BJ (cell line): ENCODE measurements at regions not wholly inside any gene's neighbourhood (a gene's known extent, or its start where the extent isn't known, plus 50 kb on each side); places are given as distances from the start of the nearest gene placed in this dataset.

ENCODE experiments used
- CTCF ChIA-PET: fragments of 350-600 bp; formaldehyde crosslinking; extraction: SDS; loops from one replicate; lab custom pipeline; 2021; ENCODE audit warnings: antibody characterized with exemption, inconsistent platforms; lab: Yijun Ruan, JAX
- POLR2A ChIA-PET: fragments of 300-600 bp; sonication (Branson Sonifier 250); formaldehyde crosslinking; extraction: SDS; loops from one replicate; lab custom pipeline; 2021; ENCODE audit warnings: antibody characterized with exemption; lab: Charles Lee
- DNase-seq: peaks from one replicate; pipeline ENCODE4 v3.0.0-alpha.2; 2011; ENCODE audit warnings: low read depth
- H3K27me3 ChIP-seq: 2 replicates; pipeline ENCODE4 v1.6.0; 2011; ENCODE audit warnings: low read length; ENCODE audit not compliant: control insufficient read depth, insufficient read depth
- H3K36me3 ChIP-seq: 2 replicates; pipeline ENCODE4 v1.5.1; 2011; ENCODE audit warnings: low read length; ENCODE audit not compliant: control insufficient read depth, insufficient read depth
- H3K4me3 ChIP-seq: 2 replicates; pipeline ENCODE4 v1.5.1; 2011; ENCODE audit warnings: low read depth, mild to moderate bottlenecking, control low read depth, low read length
- TF ChIP-seq, protein P1 (sequence below): IDR thresholded peaks from 2 replicates; pipeline ENCODE4 v1.5.1; 2011; ENCODE audit warnings: low read depth, mild to moderate bottlenecking, control low read depth, inconsistent platforms, low read length, moderate library complexity; ENCODE audit not compliant: insufficient read depth

DNA sequence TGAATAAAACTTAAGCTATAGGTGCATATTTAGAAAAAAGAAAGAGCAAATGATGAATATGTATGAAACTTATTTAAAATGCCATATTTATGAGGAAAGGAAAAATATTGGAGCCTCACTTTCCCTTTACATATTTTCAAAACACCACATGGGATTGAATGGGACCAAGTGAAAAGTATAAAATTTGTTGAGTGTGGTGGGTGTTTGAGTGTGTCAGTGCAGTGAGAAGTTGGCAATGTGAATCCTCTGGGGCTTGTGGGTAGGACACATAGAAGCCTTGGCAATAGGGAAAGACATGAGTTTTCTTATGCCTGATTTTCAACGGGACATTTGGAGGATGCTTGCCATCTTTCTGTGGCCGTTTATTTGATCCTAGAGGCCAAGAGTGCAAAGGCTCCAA lies 502.2 kb upstream of the CELF4 start:
- Histone ChIP-seq H3K27me3 (no peaks in the 10 kb centered on the region), H3K4me3 (no peak overlapping the region), H3K36me3 (no peaks in the 10 kb centered on the region)
- no peak for DNase-seq
- CTCF ChIA-PET, result no interaction called here
- POLR2A ChIA-PET, result no interaction called here
- TF ChIP-seq, protein P1, sequence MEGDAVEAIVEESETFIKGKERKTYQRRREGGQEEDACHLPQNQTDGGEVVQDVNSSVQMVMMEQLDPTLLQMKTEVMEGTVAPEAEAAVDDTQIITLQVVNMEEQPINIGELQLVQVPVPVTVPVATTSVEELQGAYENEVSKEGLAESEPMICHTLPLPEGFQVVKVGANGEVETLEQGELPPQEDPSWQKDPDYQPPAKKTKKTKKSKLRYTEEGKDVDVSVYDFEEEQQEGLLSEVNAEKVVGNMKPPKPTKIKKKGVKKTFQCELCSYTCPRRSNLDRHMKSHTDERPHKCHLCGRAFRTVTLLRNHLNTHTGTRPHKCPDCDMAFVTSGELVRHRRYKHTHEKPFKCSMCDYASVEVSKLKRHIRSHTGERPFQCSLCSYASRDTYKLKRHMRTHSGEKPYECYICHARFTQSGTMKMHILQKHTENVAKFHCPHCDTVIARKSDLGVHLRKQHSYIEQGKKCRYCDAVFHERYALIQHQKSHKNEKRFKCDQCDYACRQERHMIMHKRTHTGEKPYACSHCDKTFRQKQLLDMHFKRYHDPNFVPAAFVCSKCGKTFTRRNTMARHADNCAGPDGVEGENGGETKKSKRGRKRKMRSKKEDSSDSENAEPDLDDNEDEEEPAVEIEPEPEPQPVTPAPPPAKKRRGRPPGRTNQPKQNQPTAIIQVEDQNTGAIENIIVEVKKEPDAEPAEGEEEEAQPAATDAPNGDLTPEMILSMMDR, result no peak

DNA sequence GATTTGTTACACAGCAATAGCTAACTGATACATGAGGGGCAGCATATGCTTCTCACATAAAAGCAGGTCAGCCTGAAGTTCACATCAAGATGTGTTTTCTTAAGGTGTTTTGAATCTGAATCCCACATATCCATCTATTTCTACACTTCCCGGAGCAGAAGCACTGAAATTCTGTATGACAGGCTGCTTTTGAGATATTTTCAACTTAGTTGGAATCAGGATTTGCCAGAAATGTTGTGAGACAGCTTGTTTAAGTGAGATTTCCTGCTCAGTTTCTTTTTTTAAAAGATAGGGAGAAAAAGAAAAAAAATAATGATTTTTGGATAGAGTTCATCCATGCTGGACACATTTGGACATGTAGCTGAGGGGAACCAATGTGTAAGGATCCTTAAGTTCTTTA lies 501.5 kb upstream of the CELF4 start:
- no peak for DNase-seq
- Histone ChIP-seq H3K4me3 (no peak overlapping the region), H3K36me3 (no peaks in the 10 kb centered on the region), H3K27me3 (no peaks in the 10 kb centered on the region)
- ChIA-PET CTCF (no interaction called here), POLR2A (no interaction called here)
- TF ChIP-seq, protein P1, result no peak

DNA sequence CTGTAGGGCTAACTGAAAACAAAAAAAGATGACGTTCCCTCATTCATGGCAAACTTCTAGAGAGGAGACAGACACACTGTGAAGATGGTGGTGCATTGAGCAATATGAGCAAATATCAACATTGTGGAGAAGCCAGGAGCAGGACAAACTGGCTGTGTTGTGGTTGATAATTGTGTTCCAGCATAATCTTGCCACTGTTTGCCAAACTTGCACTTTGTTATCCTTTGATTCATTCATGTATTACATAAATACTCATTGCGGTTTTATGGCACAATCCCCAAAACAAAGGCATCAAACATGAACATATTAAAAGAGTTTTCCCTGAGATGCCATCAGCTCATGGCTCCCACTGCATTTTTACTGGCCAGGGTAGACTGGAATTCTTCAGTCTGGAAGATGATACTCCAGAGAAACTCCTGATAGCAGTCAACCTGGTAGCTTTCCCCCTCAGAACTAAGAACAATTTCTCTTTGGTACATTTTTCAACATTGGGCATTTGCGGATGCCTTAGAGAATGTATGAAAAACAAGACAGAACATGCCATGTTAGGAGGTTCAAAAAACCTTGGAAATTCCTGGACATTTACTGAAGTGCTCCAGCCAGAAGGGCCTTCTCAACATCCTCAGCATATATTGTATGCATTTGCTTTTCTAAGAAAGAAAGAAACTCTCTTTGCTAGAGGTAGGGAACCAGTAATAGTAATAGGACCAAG lies 487.4 kb upstream of the CELF4 start:
- Histone ChIP-seq H3K36me3 (no peaks in the 10 kb centered on the region), H3K27me3 (no peaks in the 10 kb centered on the region), H3K4me3 (no peak overlapping the region)
- POLR2A ChIA-PET, result no interaction called here
- CTCF ChIA-PET, result no interaction called here
- TF ChIP-seq, protein P1, result no peak
- no peak for DNase-seq

DNA sequence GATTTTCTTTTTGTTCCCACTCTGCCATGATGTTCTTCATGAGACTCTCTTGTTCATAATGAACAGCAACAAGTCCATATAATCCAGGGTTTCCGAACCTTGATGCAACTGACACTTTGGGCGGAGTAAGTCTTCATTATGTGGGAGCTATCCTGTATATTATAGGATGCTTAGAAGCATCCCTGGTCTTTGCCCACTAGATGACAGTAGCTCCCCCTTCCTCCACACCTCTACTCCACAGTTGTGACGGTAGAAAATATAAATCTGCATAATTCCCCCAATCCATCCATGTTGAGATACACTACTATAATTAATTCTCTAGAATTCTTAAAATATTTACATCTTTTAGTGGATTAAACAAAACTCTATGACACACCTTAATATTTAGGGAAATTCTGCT lies 482.2 kb upstream of the CELF4 start:
- POLR2A ChIA-PET, result no interaction called here
- DNase-seq, result no peak
- Histone ChIP-seq H3K4me3 (no peak overlapping the region), H3K27me3 (no peaks in the 10 kb centered on the region), H3K36me3 (no peaks in the 10 kb centered on the region)
- CTCF ChIA-PET, result no interaction called here
- TF ChIP-seq, protein P1, result no peak

DNA sequence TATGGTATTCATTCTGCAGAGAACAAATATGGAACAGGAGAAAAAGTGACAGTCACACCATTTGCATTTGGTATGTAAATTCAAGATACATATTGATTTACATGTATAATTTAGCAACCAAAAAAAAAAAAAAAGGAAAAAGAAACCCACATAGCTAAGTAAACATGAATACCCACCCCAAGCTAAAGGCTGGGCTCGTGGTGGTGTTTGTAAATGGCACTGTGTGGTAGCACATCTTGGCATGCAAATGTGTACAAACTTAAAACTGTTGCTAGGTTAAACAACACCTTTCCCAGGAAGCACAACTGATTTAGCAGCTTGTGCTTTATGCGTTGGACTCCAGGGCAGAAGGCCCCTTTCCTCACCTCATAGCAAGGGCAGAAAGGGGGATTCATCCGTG lies 481.1 kb upstream of the CELF4 start:
- TF ChIP-seq, protein P1, result no peak
- no peaks in the 10 kb centered on the region for H3K27me3 ChIP-seq
- no peak overlapping the region for H3K4me3 ChIP-seq
- DNase-seq, result no peak
- CTCF ChIA-PET, result no interaction called here
- POLR2A ChIA-PET, result no interaction called here
- no peaks in the 10 kb centered on the region for H3K36me3 ChIP-seq
